GM10266 (cell line): ENCODE measurements at regions not wholly inside any gene's neighbourhood (a gene's known extent, or its start where the extent isn't known, plus 50 kb on each side); places are given as distances from the start of the nearest gene placed in this dataset.
"Not testable (repeated sequence)": the region's sequence is repeated elsewhere in the genome, so short reads cannot be mapped to it uniquely, and the experiment has no call there.

ENCODE experiments used
- DNase-seq: peaks from one replicate; pipeline ENCODE4 v3.0.0; 2012; ENCODE audit errors: extremely low spot score
- TF ChIP-seq, protein P1 (sequence below): IDR thresholded peaks from 2 replicates; pipeline ENCODE4 v1.5.1; 2012; ENCODE audit warnings: mild to moderate bottlenecking, low read depth; ENCODE audit not compliant: control insufficient read depth, insufficient read depth; ENCODE audit errors: missing control alignments

DNA sequence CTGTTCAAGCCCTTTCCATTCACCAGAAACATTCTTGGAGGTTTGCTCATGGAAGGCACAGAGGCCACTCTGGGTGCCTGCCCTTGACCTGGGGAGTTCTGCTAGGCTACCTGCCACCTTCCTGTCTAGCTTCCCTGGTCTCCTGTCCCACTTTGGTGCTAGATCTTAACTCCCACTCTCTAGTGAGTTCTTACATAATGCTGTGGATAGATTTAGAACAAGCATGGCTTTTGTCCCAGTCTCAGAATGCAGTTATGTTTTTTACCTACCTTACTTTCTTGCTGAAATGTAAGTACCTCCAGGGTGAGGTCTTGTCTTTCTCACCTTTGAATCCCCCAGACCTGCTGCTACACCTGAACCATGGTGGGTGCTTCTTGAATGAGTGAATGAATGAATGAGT, 1252.3 kb downstream of the TYW1 start:
- no peak for DNase-seq
- TF ChIP-seq, protein P1, sequence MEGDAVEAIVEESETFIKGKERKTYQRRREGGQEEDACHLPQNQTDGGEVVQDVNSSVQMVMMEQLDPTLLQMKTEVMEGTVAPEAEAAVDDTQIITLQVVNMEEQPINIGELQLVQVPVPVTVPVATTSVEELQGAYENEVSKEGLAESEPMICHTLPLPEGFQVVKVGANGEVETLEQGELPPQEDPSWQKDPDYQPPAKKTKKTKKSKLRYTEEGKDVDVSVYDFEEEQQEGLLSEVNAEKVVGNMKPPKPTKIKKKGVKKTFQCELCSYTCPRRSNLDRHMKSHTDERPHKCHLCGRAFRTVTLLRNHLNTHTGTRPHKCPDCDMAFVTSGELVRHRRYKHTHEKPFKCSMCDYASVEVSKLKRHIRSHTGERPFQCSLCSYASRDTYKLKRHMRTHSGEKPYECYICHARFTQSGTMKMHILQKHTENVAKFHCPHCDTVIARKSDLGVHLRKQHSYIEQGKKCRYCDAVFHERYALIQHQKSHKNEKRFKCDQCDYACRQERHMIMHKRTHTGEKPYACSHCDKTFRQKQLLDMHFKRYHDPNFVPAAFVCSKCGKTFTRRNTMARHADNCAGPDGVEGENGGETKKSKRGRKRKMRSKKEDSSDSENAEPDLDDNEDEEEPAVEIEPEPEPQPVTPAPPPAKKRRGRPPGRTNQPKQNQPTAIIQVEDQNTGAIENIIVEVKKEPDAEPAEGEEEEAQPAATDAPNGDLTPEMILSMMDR = no peak

GRCh38 chr7:68249611-68250010, 1253.0 kb downstream of the TYW1 start:
- TF ChIP-seq, protein P1 = no peak
- DNase-seq = no peak

DNA sequence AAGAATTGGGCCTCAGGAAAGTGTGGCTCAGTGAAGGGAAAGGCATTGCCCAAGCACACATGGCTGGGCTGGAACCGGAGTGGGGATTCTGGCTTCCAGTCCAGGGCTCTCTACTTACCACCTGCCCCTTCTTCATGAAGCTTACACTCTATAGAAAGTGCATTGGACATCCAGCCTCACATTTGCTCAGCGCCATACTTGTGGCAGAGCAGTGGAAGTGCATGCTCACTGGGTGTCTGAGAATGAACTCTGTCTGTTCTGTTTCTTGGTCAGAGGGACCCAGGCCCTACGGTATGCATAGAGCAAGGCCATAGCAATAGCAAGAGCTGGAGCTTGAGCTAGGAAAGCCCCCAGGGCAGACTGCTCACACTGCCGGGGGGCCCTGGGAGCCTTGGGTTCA, 1253.5 kb downstream of the TYW1 start:
- DNase-seq = no peak
- TF ChIP-seq, protein P1 = no peak

GRCh38 chr7:68254815-68255214, 1258.2 kb downstream of the TYW1 start:
- not testable (repeated sequence) for DNase-seq

DNA sequence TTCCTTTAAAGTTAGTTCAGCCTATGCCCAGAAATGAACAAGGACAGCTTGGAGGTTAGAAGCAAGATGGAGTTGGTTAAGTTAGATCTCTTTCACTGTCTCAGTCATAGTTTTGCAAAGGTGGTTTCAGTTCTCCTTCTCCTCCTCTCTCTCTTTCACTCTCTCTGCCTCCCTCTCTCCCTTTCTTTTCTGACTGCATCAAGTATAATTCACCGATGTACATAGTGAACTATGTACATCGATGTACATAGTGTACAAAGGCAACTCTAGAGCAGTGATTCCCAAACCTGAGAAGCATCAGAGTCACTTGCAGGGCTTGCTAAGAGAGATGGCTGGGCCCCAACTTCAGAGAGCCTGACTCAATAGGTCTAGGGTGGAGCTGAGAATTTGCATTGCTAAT, 1259.7 kb downstream of the TYW1 start:
- no peak for DNase-seq
- TF ChIP-seq, protein P1 = no peak

GRCh38 chr7:68258609-68259008, 1262.0 kb downstream of the TYW1 start:
- TF ChIP-seq, protein P1 = no peak
- no peak for DNase-seq

DNA sequence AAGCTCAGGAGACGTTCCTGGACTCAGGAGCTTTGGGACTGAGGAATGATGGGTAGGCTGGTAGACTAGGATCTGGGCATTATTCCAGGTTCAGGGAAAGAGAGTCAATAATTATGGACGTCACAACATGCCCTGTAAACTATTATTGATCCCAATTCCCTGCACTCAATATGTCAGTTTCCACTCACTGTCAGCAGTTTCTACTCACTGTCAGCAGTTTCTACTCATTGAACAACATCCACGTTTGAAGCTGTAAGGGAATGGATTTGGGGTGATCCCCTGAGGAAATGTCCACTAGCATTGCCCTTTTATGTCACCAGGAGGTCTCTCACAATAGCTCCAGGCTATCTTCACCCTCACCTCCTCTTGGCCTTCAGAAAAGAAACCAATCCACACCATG, 1268.6 kb downstream of the TYW1 start:
- no peak for DNase-seq
- TF ChIP-seq, protein P1 = no peak

GRCh38 chr7:68266004-68266579, 1269.5 kb downstream of the TYW1 start:
- no peak for DNase-seq
- TF ChIP-seq, protein P1 = no peak
